ENCODE measurements at regions not wholly inside any gene's neighbourhood (a gene's known extent, or its start where the extent isn't known, plus 50 kb on each side); places are given as distances from the start of the nearest gene placed in this dataset.

GRCh38 chr21:15421441-15421881 is 308.3 kb upstream of the USP25 start:
- Histone ChIP-seq H3K4me3 (no peak overlapping the region), H3K36me3 (no peaks in the 10 kb centered on the region), H3K27ac (no peak overlapping the region), H3K27me3 (replicated peaks; ENCODE audit: insufficient read depth) (no peaks in the 10 kb centered on the region), H3K4me1 (replicated peaks) (no peaks in the 10 kb centered on the region), H3K9me3 (no peaks in the 10 kb centered on the region)
- DNase-seq (ENCODE audit: low spot score): no peak
- intact Hi-C loops (cut with DNase I): no loop called here
- TF ChIP-seq POLR2AphosphoS5 (IDR thresholded peaks at IDR 0.05): no peak
- TF ChIP-seq CTCF (IDR thresholded peaks at IDR 0.05): no peak
- no peak for TF ChIP-seq POLR2A (IDR thresholded peaks at IDR 0.05)
- WGBS: 70% methylated on average over 5 of the region's 5 CpGs

- no peak for DNase-seq (ENCODE audit: low spot score)
- H3K4me1 ChIP-seq (replicated peaks): no peaks in the 10 kb centered on the region
- H3K36me3 ChIP-seq: no peaks in the 10 kb centered on the region
- 74% methylated on average over 2 of the region's 2 CpGs for WGBS
- TF ChIP-seq POLR2A (IDR thresholded peaks at IDR 0.05) (no peak), CTCF (IDR thresholded peaks at IDR 0.05) (no peak), POLR2AphosphoS5 (IDR thresholded peaks at IDR 0.05) (no peak)
- intact Hi-C loops (cut with DNase I): no loop called here
- H3K27ac ChIP-seq: no peak overlapping the region
- H3K4me3 ChIP-seq: no peak overlapping the region
- H3K9me3 ChIP-seq: no peaks in the 10 kb centered on the region
- no peaks in the 10 kb centered on the region for H3K27me3 ChIP-seq (replicated peaks; ENCODE audit: insufficient read depth)
Measured at GRCh38 chr21:15421947-15422346, 307.8 kb upstream of the USP25 start.

GRCh38 chr21:15422783-15423182 is 307.0 kb upstream of the USP25 start:
- no peak overlapping the region for H3K27ac ChIP-seq
- DNase-seq (ENCODE audit: low spot score): no peak
- intact Hi-C loops (cut with DNase I): no loop called here
- H3K36me3 ChIP-seq: no peaks in the 10 kb centered on the region
- H3K4me3 ChIP-seq: no peak overlapping the region
- 80% methylated on average over 3 of the region's 3 CpGs for WGBS
- H3K4me1 ChIP-seq (replicated peaks): no peaks in the 10 kb centered on the region
- TF ChIP-seq CTCF (IDR thresholded peaks at IDR 0.05) (no peak), POLR2AphosphoS5 (IDR thresholded peaks at IDR 0.05) (no peak), POLR2A (IDR thresholded peaks at IDR 0.05) (no peak)
- H3K27me3 ChIP-seq (replicated peaks; ENCODE audit: insufficient read depth): no peaks in the 10 kb centered on the region
- H3K9me3 ChIP-seq: no peaks in the 10 kb centered on the region

- Histone ChIP-seq H3K27me3 (replicated peaks; ENCODE audit: insufficient read depth) (no peaks in the 10 kb centered on the region), H3K27ac (no peak overlapping the region), H3K4me3 (no peak overlapping the region), H3K36me3 (no peaks in the 10 kb centered on the region), H3K4me1 (replicated peaks) (no peaks in the 10 kb centered on the region), H3K9me3 (no peaks in the 10 kb centered on the region)
- TF ChIP-seq POLR2AphosphoS5 (IDR thresholded peaks at IDR 0.05): no peak
- no peak for TF ChIP-seq POLR2A (IDR thresholded peaks at IDR 0.05)
- no peak for TF ChIP-seq CTCF (IDR thresholded peaks at IDR 0.05)
- intact Hi-C loops (cut with DNase I): no loop called here
- DNase-seq (ENCODE audit: low spot score): no peak
- WGBS: 87% methylated on average over 4 of the region's 4 CpGs
Measured at GRCh38 chr21:15423676-15424445, 305.9 kb upstream of the USP25 start.

GRCh38 chr21:15425049-15425448 is 304.7 kb upstream of the USP25 start:
- WGBS: 84% methylated on average over 3 of the region's 3 CpGs
- H3K4me3 ChIP-seq: no peak overlapping the region
- intact Hi-C loops (cut with DNase I): no loop called here
- no peaks in the 10 kb centered on the region for H3K27me3 ChIP-seq (replicated peaks; ENCODE audit: insufficient read depth)
- H3K27ac ChIP-seq: no peak overlapping the region
- TF ChIP-seq POLR2A (IDR thresholded peaks at IDR 0.05) (no peak), POLR2AphosphoS5 (IDR thresholded peaks at IDR 0.05) (no peak), CTCF (IDR thresholded peaks at IDR 0.05) (no peak)
- no peaks in the 10 kb centered on the region for H3K9me3 ChIP-seq
- no peak for DNase-seq (ENCODE audit: low spot score)
- H3K4me1 ChIP-seq (replicated peaks): no peaks in the 10 kb centered on the region
- H3K36me3 ChIP-seq: no peaks in the 10 kb centered on the region

Data from prostate gland (tissue), 2 donors.